K562 (cell line): ENCODE measurements at regions not wholly inside any gene's neighbourhood (a gene's known extent, or its start where the extent isn't known, plus 50 kb on each side); places are given as distances from the start of the nearest gene placed in this dataset.

Source experiments
- ATAC-seq: fragments of 200-7000 bp; cut with Tn5 transposase; 3 replicates; pipeline ENCODE4 v1.9.1; 2020; ENCODE audit warnings: moderate library complexity
- BruUV-seq: library from RNA; stranded (reverse); fragments of 400-500 nt; replicated peaks from 2 replicates; lab custom pipeline; 2021; lab: Mats Ljungman, UMichigan
- CTCF ChIA-PET: fragments of 300-600 bp; formaldehyde crosslinking; extraction: SDS; loops from one replicate; lab custom pipeline; 2021; ENCODE audit warnings: low intra/inter-chr PET ratio; lab: Yijun Ruan, JAX
- POLR2A ChIA-PET: fragments of 300-600, 350-650 bp; sonication (Branson Sonifier 250); formaldehyde crosslinking; extraction: SDS; loops from one replicate; lab custom pipeline; 2021; ENCODE audit warnings: antibody characterized with exemption, inconsistent platforms; lab: Yijun Ruan, JAX
- DNase-seq, 4 experiments: peaks; one replicate each; pipeline versions ENCODE4 v3.0.0 to v3.0.0-alpha.2; 2011 to 2018; ENCODE audit warnings: low spot score in 3 of 4, mixed read lengths in 3 of 4; ENCODE audit errors: extremely low read depth in 1 of 4
- FAIRE-seq: peaks from 2 replicates; lab custom pipeline; 2011; peaks lifted over from hg19 to GRCh38; lab: Jason Lieb, UNC
- H2AFZ ChIP-seq: 2 replicates; pipeline ENCODE4 v1.6.0; 2011; ENCODE audit warnings: low read depth, low read length, control low read depth, inconsistent platforms
- H3K27ac ChIP-seq: fragments of 200-600 bp; 3 replicates; pipeline ENCODE4 v1.8.0; 2011; ENCODE audit warnings: low read depth, mild to moderate bottlenecking, control low read depth, inconsistent platforms, low read length, moderate library complexity, mixed read lengths; ENCODE audit errors: extremely low read depth
- H3K27me3 ChIP-seq, 2 experiments: fragments of 300-600 bp in 1 of 2; 2 replicates in 1 of 2; 3 replicates in 1 of 2; pipeline versions ENCODE4 v1.6.0 to v1.8.0; 2011; ENCODE audit warnings: inconsistent platforms in 2 of 2, low read length in 2 of 2, mild to moderate bottlenecking in 1 of 2, mixed read lengths in 1 of 2, moderate library complexity in 1 of 2; ENCODE audit not compliant: control insufficient read depth in 2 of 2, insufficient read depth in 2 of 2
- H3K36me3 ChIP-seq: fragments of 300-600 bp; 3 replicates; pipeline ENCODE4 v1.8.0; 2011; ENCODE audit warnings: mild to moderate bottlenecking, low read length, inconsistent platforms; ENCODE audit not compliant: control insufficient read depth, insufficient read depth
- H3K4me1 ChIP-seq, 2 experiments: fragments of 200-600 bp in 1 of 2; replicated peaks in 1 of 2; 2 replicates in 1 of 2; 3 replicates in 1 of 2; pipeline versions ENCODE4 v1.5.1 to v1.8.0; 2011; ENCODE audit warnings: inconsistent platforms in 2 of 2, low read length in 2 of 2, mild to moderate bottlenecking in 1 of 2, mixed read lengths in 1 of 2, moderate library complexity in 1 of 2; ENCODE audit not compliant: control insufficient read depth in 2 of 2, insufficient read depth in 2 of 2
- H3K4me2 ChIP-seq: 2 replicates; pipeline ENCODE4 v1.6.1; 2011; ENCODE audit warnings: low read length, control low read depth, inconsistent platforms, mixed read lengths; ENCODE audit not compliant: insufficient read depth
- H3K4me3 ChIP-seq: fragments of 200-600 bp; sonication (generic), shearing (Covaris generic); 2 replicates; pipeline ENCODE4 v1.5.1; 2016; ENCODE audit warnings: control low read depth, inconsistent platforms
- H3K79me2 ChIP-seq: fragments of 200-600 bp; 3 replicates; pipeline ENCODE4 v1.8.0; 2011; ENCODE audit warnings: low read length, inconsistent platforms; ENCODE audit not compliant: control insufficient read depth, insufficient read depth
- H3K9ac ChIP-seq, 2 experiments: 2 replicates each; pipeline versions ENCODE4 v1.6.0 to v1.6.1; 2011; ENCODE audit warnings: low read depth in 2 of 2, low read length in 2 of 2, control low read depth in 1 of 2, inconsistent platforms in 1 of 2, mild to moderate bottlenecking in 1 of 2, mixed read lengths in 1 of 2; ENCODE audit not compliant: insufficient read depth in 1 of 2
- H3K9me1 ChIP-seq: one replicate; pipeline ENCODE4 v1.6.0; 2011; ENCODE audit warnings: inconsistent platforms, mild to moderate bottlenecking, low read length, moderate library complexity; ENCODE audit not compliant: control insufficient read depth, insufficient read depth
- H3K9me3 ChIP-seq: replicated peaks from 2 replicates; pipeline ENCODE4 v1.5.1; 2011; ENCODE audit warnings: low read depth, low read length, inconsistent platforms; ENCODE audit not compliant: control insufficient read depth, insufficient read depth
- H4K20me1 ChIP-seq: replicated peaks from 2 replicates; pipeline ENCODE4 v1.6.1; 2011; ENCODE audit warnings: low read length, inconsistent platforms, mixed read lengths; ENCODE audit not compliant: control insufficient read depth, insufficient read depth
- CXXC5 ChIP-seq: fragments of 250-450 bp; sonication (Bioruptor Pico); IDR thresholded peaks from 2 replicates; pipeline ENCODE4 v1.8.0; 2022; ENCODE audit warnings: inconsistent platforms, mild to moderate bottlenecking, moderate library complexity
- HDAC8 ChIP-seq: fragments of 450-650 bp; IDR thresholded peaks from 2 replicates; pipeline ENCODE4 v1.6.1; 2016; ENCODE audit warnings: mild to moderate bottlenecking, missing genetic modification characterization, moderate library complexity, missing compliant biosample characterization
- NFATC3 ChIP-seq: fragments of 450-650 bp; IDR thresholded peaks from 2 replicates; pipeline ENCODE4 v1.6.1; 2017; ENCODE audit warnings: mild to moderate bottlenecking
- NR3C1 ChIP-seq: sonication (generic); formaldehyde crosslinking; IDR thresholded peaks from 2 replicates; pipeline ENCODE4 v1.8.1; 2022; ENCODE audit warnings: missing genetic modification reagents
- NRF1 ChIP-seq, 2 experiments: fragments of 450-650 bp; IDR thresholded peaks in 1 of 2; conservative IDR thresholded peaks in 1 of 2; 2 replicates each; pipeline ENCODE4 v1.6.1; 2014; ENCODE audit warnings: mild to moderate bottlenecking in 2 of 2
- SP1 ChIP-seq: sonication (generic); formaldehyde crosslinking; IDR thresholded peaks from 2 replicates; pipeline ENCODE4 v1.8.1; 2022; ENCODE audit warnings: mild to moderate bottlenecking, missing genetic modification reagents
- ZNF239 ChIP-seq: fragments of 250-450 bp; sonication (Bioruptor Pico); IDR thresholded peaks from 2 replicates; pipeline ENCODE4 v1.4.0; 2020; ENCODE audit warnings: mild to moderate bottlenecking
- ZNF24 ChIP-seq: fragments of 450-650 bp; IDR thresholded peaks from 2 replicates; pipeline ENCODE4 v1.6.1; 2016
- WGBS: fragments of 100-300 bp; shearing (Covaris generic); methylation state at CpG from one replicate; pipeline ENCODE4 v1.1.6; 2016; ENCODE audit warnings: low coverage, mixed read lengths; ENCODE audit not compliant: insufficient coverage; ENCODE audit errors: missing lambda C conversion rate; 5-methylcytosine and 5-hydroxymethylcytosine counted together
- in situ Hi-C: fragments of 300-500 bp; cut with MboI; formaldehyde crosslinking; loops from 4 replicates; pipeline ENCODE4 v1.15.0; 2018; ENCODE audit warnings: inconsistent platforms, mixed read lengths
- intact Hi-C: fragments of 100-400 bp; cut with micrococcal nuclease; formaldehyde crosslinking; loops from 2 replicates; pipeline ENCODE4 v1.14.2; 2022
- TF ChIP-seq, protein P1 (sequence below), 2 experiments: fragments of 450-650 bp in 1 of 2; sonication (generic) in 1 of 2; formaldehyde crosslinking in 1 of 2; IDR thresholded peaks in 1 of 2; conservative IDR thresholded peaks in 1 of 2; 2 replicates each; pipeline versions ENCODE4 v1.6.1 to v1.8.1; 2016 to 2023; ENCODE audit warnings: mild to moderate bottlenecking in 2 of 2, moderate library complexity in 2 of 2, inconsistent platforms in 1 of 2, missing genetic modification reagents in 1 of 2

- TF ChIP-seq ZNF24 (no peak), ZNF239 (CRISPR knock-in tag) (no peak), HDAC8 (tag) (no peak), CXXC5 (no peak), NRF1 (conservative IDR thresholded peaks at IDR 0.05 in 1 of 2, IDR thresholded peaks at IDR 0.05 in 1 of 2) (no peak), NR3C1 (CRISPR knock-in tag) (no peak), NFATC3 (no peak), SP1 (CRISPR knock-in tag) (no peak)
- TF ChIP-seq, protein P1, sequence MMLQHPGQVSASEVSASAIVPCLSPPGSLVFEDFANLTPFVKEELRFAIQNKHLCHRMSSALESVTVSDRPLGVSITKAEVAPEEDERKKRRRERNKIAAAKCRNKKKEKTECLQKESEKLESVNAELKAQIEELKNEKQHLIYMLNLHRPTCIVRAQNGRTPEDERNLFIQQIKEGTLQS (IDR thresholded peaks at IDR 0.05): no peak
- TF ChIP-seq, protein P1 (CRISPR knock-in tag; conservative IDR thresholded peaks at IDR 0.05): no peak
- FAIRE-seq: no peak
These were observed 941.3 kb upstream of the PCDH20 start for GRCh38 chr13:62356977-62357376.

More at GRCh38 chr13:62356977-62357376, 941.3 kb upstream of the PCDH20 start:
- Histone ChIP-seq H3K27ac (no peak overlapping the region), H3K9me3 (no peaks in the 10 kb centered on the region), H2AFZ (no peak overlapping the region), H3K4me2 (no peak overlapping the region), H3K9me1 (no peaks in the 10 kb centered on the region), H3K79me2 (no peaks in the 10 kb centered on the region), H3K36me3 (no peaks in the 10 kb centered on the region), H3K9ac (no peak overlapping the region), H3K27me3 (no peaks in the 10 kb centered on the region), H3K4me3 (no peak overlapping the region), H4K20me1 (no peaks in the 10 kb centered on the region), H3K4me1 (no peaks in the 10 kb centered on the region)
- no CpG with 5 or more reads among the region's 1 CpG for WGBS
- ATAC-seq: no peak
- ChIA-PET POLR2A (no interaction called here), CTCF (no interaction called here)
- in situ Hi-C loops: no loop called here
- no TSS peak for BruUV-seq
- no peak for DNase-seq
- intact Hi-C loops: no loop called here
